ENCODE measurements at regions not wholly inside any gene's neighbourhood (a gene's known extent, or its start where the extent isn't known, plus 50 kb on each side); places are given as distances from the start of the nearest gene placed in this dataset.

- ChIA-PET POLR2A (no interaction called here), CTCF (ENCODE audit: low intra/inter-chr PET ratio) (no interaction called here)
- TF ChIP-seq SMARCB1 (IDR thresholded peaks at IDR 0.05; ENCODE audit: insufficient read length, low read depth) (no peak), ZNF224 (CRISPR knock-in tag; IDR thresholded peaks at IDR 0.05) (no peak), SMARCA5 (IDR thresholded peaks at IDR 0.05) (no peak), ZFP36 (IDR thresholded peaks at IDR 0.05; ENCODE audit: low read depth, low read length, partially characterized antibody) (no peak), ILK (tag; IDR thresholded peaks at IDR 0.05; ENCODE audit: borderline replicate concordance, low read depth) (no peak), ZNF695 (CRISPR knock-in tag; IDR thresholded peaks at IDR 0.05) (no peak), POLR3G (IDR thresholded peaks at IDR 0.05; ENCODE audit: extremely low read depth, insufficient read length, insufficient replicate concordance) (no peak), POLR3A (IDR thresholded peaks at IDR 0.05; ENCODE audit: borderline replicate concordance, extremely low read depth, insufficient read depth, insufficient read length) (no peak), ZNF124 (CRISPR knock-in tag; IDR thresholded peaks at IDR 0.05) (no peak), KDM4B (IDR thresholded peaks at IDR 0.05; ENCODE audit: borderline replicate concordance in 2 of 2, low read depth in 1 of 2) (no peak)
- TF ChIP-seq, protein P1, sequence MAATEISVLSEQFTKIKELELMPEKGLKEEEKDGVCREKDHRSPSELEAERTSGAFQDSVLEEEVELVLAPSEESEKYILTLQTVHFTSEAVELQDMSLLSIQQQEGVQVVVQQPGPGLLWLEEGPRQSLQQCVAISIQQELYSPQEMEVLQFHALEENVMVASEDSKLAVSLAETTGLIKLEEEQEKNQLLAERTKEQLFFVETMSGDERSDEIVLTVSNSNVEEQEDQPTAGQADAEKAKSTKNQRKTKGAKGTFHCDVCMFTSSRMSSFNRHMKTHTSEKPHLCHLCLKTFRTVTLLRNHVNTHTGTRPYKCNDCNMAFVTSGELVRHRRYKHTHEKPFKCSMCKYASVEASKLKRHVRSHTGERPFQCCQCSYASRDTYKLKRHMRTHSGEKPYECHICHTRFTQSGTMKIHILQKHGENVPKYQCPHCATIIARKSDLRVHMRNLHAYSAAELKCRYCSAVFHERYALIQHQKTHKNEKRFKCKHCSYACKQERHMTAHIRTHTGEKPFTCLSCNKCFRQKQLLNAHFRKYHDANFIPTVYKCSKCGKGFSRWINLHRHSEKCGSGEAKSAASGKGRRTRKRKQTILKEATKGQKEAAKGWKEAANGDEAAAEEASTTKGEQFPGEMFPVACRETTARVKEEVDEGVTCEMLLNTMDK (IDR thresholded peaks at IDR 0.05; ENCODE audit: borderline replicate concordance, insufficient read depth, low read depth, low read length, poor library complexity, severe bottlenecking), result no peak
- BruUV-seq (replicated peaks), result no TSS peak
- in situ Hi-C loops (cut with MboI) (no loop called here), intact Hi-C loops (cut with micrococcal nuclease) (no loop called here)
- ATAC-seq (no peak), FAIRE-seq (no peak), DNase-seq (ENCODE audit: extremely low read depth in 1 of 4, low spot score in 3 of 4) (no peak)
- no peak overlapping the region for H3K27ac ChIP-seq (ENCODE audit: extremely low read depth, low read depth, low read length)
- no peaks in the 10 kb centered on the region for H4K20me1 ChIP-seq (replicated peaks; ENCODE audit: control insufficient read depth, insufficient read depth, low read length)
- H3K4me2 ChIP-seq (ENCODE audit: insufficient read depth, low read length), result no peak overlapping the region
- no peaks in the 10 kb centered on the region for H3K27me3 ChIP-seq (ENCODE audit: control insufficient read depth in 2 of 2, insufficient read depth in 2 of 2, low read length in 2 of 2)
- H3K9ac ChIP-seq (ENCODE audit: insufficient read depth in 1 of 2, low read depth in 2 of 2, low read length in 2 of 2), result no peak overlapping the region
- H3K36me3 ChIP-seq (ENCODE audit: control insufficient read depth, insufficient read depth, low read length), result no peaks in the 10 kb centered on the region
- H2AFZ ChIP-seq (ENCODE audit: low read depth, low read length), result no peak overlapping the region
- H3K79me2 ChIP-seq (ENCODE audit: control insufficient read depth, insufficient read depth, low read length), result no peaks in the 10 kb centered on the region
- H3K4me1 ChIP-seq (replicated peaks in 1 of 2; ENCODE audit: control insufficient read depth in 2 of 2, insufficient read depth in 2 of 2, low read length in 2 of 2), result no peaks in the 10 kb centered on the region
- H3K9me3 ChIP-seq (replicated peaks; ENCODE audit: control insufficient read depth, insufficient read depth, low read depth, low read length), result no peaks in the 10 kb centered on the region
- H3K9me1 ChIP-seq (ENCODE audit: control insufficient read depth, insufficient read depth, low read length), result no peaks in the 10 kb centered on the region
- no peak overlapping the region for H3K4me3 ChIP-seq
- WGBS (ENCODE audit: insufficient coverage, low coverage, missing lambda C conversion rate), result 11% methylated on average over 7 of the region's 8 CpGs
These were observed 140.0 kb upstream of the ST6GAL2 start for GRCh38 chr2:107025869-107026380.

Data from K562 (cell line).